Endothelial cell (in vitro differentiated cells): ENCODE measurements at regions not wholly inside any gene's neighbourhood (a gene's known extent, or its start where the extent isn't known, plus 50 kb on each side); places are given as distances from the start of the nearest gene placed in this dataset.

Experiments used
- DNase-seq: peaks from one replicate; pipeline ENCODE4 v3.0.0; 2021; ENCODE audit warnings: low spot score
- H3K27ac Mint-ChIP-seq: one replicate; pipeline ENCODE4 v1.8.0; 2021; ENCODE audit warnings: mixed read lengths, inconsistent platforms; ENCODE audit not compliant: unreplicated experiment
- H3K27me3 Mint-ChIP-seq: one replicate; pipeline ENCODE4 v1.8.0; 2021; ENCODE audit warnings: mild to moderate bottlenecking, moderate library complexity, mixed read lengths, inconsistent platforms; ENCODE audit not compliant: unreplicated experiment
- H3K36me3 Mint-ChIP-seq: one replicate; pipeline ENCODE4 v1.8.0; 2021; ENCODE audit warnings: mild to moderate bottlenecking, low read depth, mixed read lengths, inconsistent platforms; ENCODE audit not compliant: unreplicated experiment
- H3K4me1 Mint-ChIP-seq: one replicate; pipeline ENCODE4 v1.8.0; 2021; ENCODE audit warnings: mild to moderate bottlenecking, mixed read lengths, inconsistent platforms; ENCODE audit not compliant: unreplicated experiment
- H3K4me3 Mint-ChIP-seq: one replicate; pipeline ENCODE4 v1.8.0; 2021; ENCODE audit warnings: mild to moderate bottlenecking, mixed read lengths, inconsistent platforms; ENCODE audit not compliant: unreplicated experiment
- H3K9me3 Mint-ChIP-seq: one replicate; pipeline ENCODE4 v1.8.0; 2021; ENCODE audit warnings: mixed read lengths, inconsistent platforms; ENCODE audit not compliant: unreplicated experiment
- CTCF ChIP-seq: fragments of 200-600 bp; sonication (generic); IDR thresholded peaks from one replicate; pipeline ENCODE4 v1.5.0; 2021; ENCODE audit warnings: antibody characterized with exemption; ENCODE audit not compliant: unreplicated experiment

GRCh38 chr1:57678138-57678537 is 254.3 kb upstream of the DAB1 start:
- Mint-ChIP-seq H3K27ac (no peak overlapping the region), H3K4me3 (no peak overlapping the region), H3K36me3 (no peaks in the 10 kb centered on the region), H3K9me3 (no peaks in the 10 kb centered on the region), H3K4me1 (peaks cover 5% of the 10 kb centered on the region), H3K27me3 (peaks cover 1% of the 10 kb centered on the region)
- TF ChIP-seq CTCF, result no peak
- no peak for DNase-seq

GRCh38 chr1:57675776-57676175 is 251.9 kb upstream of the DAB1 start:
- Mint-ChIP-seq H3K4me1 (peaks cover 5% of the 10 kb centered on the region), H3K9me3 (no peaks in the 10 kb centered on the region), H3K4me3 (no peak overlapping the region), H3K36me3 (no peaks in the 10 kb centered on the region), H3K27ac (no peak overlapping the region), H3K27me3 (peaks cover 1% of the 10 kb centered on the region)
- DNase-seq, result no peak
- no peak for TF ChIP-seq CTCF

GRCh38 chr1:57674801-57675200 is 250.9 kb upstream of the DAB1 start:
- H3K4me1 Mint-ChIP-seq, result no peaks in the 10 kb centered on the region
- no peak overlapping the region for H3K27ac Mint-ChIP-seq
- peaks cover 1% of the 10 kb centered on the region for H3K27me3 Mint-ChIP-seq

GRCh38 chr1:57672346-57673140 is 248.7 kb upstream of the DAB1 start:
- Mint-ChIP-seq H3K27me3 (peaks cover 1% of the 10 kb centered on the region), H3K4me1 (no peaks in the 10 kb centered on the region), H3K27ac (no peak overlapping the region), H3K4me3 (no peak overlapping the region), H3K36me3 (no peaks in the 10 kb centered on the region), H3K9me3 (no peaks in the 10 kb centered on the region)
- DNase-seq, result no peak
- no peak for TF ChIP-seq CTCF

More at GRCh38 chr1:57674801-57675200, 250.9 kb upstream of the DAB1 start:
- no peak for TF ChIP-seq CTCF
- Mint-ChIP-seq H3K36me3 (no peaks in the 10 kb centered on the region), H3K4me3 (no peak overlapping the region), H3K9me3 (no peaks in the 10 kb centered on the region)
- DNase-seq, result no peak

GRCh38 chr1:57671750-57672149 is 247.9 kb upstream of the DAB1 start:
- TF ChIP-seq CTCF, result no peak
- no peak for DNase-seq
- H3K27ac Mint-ChIP-seq, result no peak overlapping the region
- no peak overlapping the region for H3K4me3 Mint-ChIP-seq
- H3K27me3 Mint-ChIP-seq, result no peaks in the 10 kb centered on the region
- no peaks in the 10 kb centered on the region for H3K9me3 Mint-ChIP-seq
- H3K36me3 Mint-ChIP-seq, result no peaks in the 10 kb centered on the region
- no peaks in the 10 kb centered on the region for H3K4me1 Mint-ChIP-seq
